HG02870 (cell line): ENCODE measurements at regions not wholly inside any gene's neighbourhood (a gene's known extent, or its start where the extent isn't known, plus 50 kb on each side); places are given as distances from the start of the nearest gene placed in this dataset.

ENCODE experiments used
- ATAC-seq: cut with Tn5 transposase; IDR thresholded peaks from one replicate; pipeline ENCODE4 v1.9.1; 2021; ENCODE audit warnings: mild to moderate bottlenecking, moderate library complexity; ENCODE audit not compliant: unreplicated experiment

DNA sequence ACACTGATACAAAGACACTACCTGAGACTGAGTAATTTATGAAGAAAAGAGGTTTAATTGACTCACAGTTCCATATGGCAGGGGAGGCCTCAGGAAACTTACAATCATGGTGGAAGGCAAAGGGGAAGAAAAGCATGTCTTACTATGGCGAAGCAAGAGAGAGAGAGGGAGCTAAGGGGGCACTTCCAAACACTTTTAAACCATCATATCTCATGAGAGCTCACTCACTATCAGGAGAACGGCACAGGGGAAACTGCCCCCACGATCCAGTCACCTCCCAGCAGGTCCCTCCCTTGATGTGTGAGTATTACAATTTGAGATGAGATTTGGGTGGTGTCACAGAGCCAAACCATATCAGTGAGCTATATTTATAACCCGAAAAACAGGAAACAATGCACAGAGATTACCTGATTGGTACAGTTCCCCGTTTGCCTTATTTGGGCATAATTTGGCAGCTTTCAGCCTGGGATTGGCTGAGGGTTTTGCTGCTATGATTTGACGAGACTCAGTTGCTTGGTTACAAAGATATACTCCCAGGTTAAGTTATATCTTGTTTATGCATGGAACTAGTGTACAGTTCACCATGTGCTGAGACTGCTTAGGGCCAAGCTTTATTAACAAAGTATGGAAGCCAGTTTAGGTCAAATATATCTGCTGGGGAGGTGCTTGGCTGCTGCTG is 184.2 kb downstream of the NR2F2 start:
- no peak for ATAC-seq

DNA sequence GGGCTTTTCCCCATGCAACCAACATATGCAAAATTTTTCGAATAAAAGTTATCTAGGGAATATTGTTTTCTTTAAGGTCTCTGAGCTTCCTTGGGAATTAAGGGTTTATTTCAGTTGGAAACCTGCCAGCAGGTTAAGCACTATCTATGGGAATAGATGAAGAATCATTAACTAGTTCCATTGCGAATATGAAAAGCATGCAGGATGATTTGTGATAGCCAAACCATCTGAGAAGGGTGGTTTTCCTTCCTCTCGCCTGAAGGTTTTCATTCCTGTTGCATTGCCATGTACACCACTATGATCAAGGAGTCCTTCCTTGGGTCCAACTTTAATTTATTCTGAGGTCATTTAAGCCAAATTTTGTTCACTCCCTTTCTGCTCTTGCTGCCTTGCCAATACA is 184.9 kb downstream of the NR2F2 start:
- no peak for ATAC-seq

DNA sequence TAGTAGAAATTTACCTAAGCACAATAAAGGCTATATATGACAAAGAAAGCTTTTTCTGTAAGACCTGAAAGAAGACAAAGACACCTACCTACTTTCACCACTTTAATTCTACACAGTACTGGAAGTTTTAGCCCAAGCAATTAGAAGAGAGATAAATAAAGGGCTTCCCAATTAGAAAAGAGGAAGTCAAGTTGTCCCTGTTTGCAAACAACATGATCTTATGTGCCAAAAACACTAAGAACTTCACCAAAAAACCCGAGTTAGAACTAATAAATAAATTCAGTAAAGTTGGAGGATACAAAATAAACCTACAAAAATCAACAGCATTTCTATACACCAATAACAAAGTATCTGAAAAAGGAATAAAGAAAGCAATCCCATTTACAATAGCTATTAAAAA is 190.9 kb downstream of the NR2F2 start:
- no peak for ATAC-seq

DNA sequence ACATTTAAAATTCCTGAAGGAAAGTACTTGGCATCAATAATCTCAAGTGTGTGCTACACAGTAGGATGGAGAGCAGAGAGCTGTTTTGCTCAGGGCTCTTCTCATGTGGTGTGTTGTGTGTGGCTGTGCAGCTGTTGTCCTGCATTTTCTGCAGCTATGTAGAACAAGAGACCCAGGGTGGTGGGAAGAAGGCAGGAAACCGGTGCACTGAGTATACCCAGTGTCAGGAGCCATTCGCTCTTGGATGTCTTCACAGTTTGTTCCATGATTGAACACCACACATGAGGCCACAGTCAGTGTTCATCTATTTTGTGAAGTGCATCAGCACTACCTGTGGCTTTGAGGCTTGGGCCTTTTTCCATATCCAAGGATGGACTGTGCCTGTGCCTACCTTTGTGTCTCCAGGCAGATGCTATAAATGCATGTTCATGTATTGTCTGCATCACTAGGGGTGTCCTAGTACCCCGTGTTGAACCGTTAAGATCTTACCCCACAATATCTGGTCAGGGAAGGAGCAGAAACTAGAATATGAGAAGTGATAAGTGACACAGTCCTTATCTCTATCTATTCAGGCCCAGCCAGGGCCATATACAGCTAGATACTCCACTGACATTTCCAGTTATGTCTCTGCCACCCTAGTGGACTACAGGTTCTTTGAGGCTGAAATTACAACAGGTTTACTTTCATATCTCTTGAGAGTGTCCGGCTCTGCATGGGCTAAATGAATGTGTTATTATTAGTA is 194.3 kb downstream of the NR2F2 start:
- ATAC-seq, result no peak

DNA sequence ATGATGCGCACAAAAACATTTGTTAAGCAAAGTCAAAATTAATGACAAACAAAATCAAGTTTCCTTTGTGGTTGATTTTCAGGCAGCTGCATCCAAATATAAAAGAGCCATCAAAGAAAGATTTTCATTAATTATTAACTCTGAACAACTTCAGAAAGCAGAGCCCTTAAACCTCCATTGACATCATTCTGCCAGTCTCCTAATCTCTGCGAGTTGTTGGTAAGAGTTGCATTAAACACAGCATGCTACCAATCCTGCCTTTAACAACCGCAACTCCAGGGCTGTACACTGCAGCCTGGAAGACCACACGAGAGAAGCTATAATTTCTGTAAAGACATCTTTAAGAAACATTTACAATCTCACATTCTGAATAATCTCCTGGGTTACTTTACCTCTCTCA is 204.6 kb downstream of the NR2F2 start:
- ATAC-seq, result no peak

DNA sequence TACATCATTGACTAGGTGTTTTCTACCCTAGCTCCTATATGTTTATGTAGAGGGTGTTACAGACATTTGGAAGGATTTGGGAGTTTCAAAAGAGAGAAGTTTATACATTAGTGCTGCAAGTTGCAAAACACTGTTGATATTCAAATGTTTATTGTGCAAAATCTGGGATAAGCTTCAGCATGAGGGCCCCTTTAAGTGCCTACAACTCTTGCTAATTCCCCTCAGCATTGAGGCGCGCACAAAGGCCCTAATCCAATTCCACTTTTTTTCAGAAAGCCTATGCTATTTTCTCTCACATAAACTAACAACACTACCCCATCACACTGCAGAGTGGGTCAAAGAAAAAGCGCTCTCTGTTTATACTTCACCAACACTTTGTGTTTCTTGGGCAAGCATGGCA is 208.0 kb downstream of the NR2F2 start:
- no peak for ATAC-seq

DNA sequence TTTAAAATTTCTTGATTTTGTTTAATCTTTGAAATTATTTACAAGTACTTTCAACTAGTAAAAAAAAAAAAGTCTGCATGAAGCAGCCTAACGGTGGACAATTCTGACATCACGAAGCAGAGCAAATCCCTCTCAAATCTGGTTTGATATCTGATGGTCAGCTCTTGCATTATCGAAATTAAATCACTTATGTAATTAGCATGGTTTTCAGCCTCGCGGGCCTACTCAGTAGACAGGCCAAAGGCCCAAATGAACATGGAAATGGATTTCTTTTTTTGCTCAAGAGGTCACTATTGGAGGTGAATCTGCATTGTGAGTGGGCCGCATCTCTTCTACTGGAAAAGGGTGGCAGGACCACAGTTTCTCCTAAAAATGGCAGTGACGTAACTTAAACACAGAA is 209.8 kb downstream of the NR2F2 start:
- no peak for ATAC-seq

DNA sequence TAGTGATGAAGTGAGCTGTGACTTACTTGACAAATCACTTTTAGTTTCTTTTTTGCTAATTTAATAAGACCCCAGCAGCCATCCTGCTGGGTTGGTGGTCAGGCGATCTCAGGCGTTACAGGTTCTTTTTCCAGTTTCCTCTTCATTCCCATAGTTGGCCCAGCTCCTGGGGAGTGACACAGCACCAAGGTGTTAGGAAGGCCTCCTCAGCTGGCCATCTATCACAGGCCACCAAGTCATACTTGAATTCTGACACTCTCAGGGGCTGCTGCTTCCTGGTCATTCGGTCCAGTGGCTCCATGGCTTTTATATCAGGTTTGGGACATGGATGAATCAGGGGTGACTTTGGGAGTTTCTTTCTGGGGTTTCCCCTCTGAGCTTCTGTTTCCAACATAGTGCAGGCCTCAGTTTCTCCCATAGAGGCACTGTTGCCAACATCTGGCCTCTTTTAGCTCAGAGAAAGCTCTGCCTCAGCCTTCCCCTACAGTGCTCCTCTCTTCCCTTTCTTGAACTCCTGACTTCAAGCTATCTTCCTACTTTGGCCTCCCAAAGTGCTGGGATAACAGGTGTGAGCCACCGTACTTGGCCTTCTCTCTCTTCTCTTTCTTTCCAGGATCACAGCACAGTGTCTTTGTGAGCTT is 211.8 kb downstream of the NR2F2 start:
- no peak for ATAC-seq

DNA sequence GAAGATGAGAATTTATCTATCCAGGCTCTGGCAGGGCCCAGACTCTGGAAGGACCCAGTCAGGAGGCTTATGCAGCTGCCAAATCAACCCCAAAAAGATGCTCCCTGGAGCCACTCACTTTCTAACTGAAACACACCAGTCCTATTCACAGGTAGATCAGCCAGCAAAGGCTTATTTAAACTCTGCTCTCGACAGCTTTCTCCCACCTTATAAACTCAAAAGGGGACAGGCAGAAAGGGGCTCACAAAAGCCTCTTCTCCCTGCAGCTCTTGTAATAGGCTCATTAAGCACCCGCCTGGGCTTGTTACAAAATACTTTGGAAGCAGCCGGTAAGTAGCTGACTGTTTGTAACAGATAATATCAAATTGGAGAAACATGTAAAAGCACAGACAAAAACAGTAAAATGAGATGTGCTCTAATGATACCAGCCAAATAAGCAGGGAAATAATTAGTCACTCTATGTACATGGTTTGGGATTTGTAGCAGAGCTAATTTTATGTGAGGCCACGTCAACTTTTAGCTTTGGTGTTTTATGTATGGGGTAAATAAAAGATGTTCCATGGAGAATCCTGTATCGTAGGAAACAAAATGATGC is 213.8 kb downstream of the NR2F2 start:
- ATAC-seq, result no peak

DNA sequence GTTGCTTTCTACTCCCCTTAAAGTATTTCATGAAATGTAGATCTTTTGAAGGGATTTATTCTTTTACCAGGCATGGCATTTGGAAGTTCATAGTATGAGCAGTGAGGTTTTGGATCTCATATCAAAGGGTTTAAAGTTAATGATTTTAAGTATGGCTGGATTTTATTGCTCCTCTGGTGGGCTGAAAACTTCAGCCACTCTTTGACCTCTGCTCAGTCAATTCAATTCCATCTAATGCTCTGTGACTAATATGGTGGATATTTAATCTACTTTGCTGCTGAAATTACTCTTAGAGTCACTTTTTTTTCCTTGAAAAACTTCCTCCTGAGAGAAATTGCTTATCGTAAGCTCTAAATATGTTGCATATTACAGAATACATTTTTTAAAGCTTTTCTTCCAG is 218.6 kb downstream of the NR2F2 start:
- ATAC-seq, result no peak

DNA sequence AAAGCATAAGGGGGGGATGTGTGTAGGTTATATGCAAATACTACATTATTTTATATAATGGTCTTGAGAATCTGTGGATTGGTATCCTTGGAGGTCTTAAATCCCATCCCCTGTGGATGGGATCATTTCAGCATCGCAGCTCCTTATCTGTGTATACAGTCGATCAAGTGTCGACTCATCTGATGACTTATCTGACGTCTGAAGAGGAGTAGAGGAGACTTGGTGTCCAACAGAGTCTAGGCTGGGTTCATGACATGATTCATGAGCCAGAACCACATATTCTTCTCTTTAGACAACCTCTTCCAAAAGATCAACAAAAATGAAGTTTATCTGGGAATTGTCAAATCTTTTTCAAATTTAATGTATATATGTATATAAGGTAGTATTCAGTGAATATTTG is 220.7 kb downstream of the NR2F2 start:
- no peak for ATAC-seq

DNA sequence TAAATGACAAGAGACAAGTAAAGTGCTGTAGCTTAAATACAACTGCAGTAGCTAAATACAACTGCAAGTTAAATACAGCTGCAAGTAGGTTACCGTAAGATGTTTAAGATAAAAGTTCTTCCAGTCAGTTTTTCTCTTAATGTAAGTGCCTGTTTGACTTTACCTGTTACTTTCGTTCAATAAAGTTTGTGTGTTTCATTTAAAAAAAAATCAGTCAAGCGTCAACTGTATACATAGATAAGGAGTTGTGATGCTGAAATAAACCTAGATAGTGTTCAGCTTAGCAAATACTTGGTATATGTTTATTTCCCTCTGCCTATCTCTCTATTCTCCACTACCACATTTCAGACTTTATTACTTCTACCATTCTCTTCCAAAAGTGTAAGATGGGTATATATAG is 221.2 kb downstream of the NR2F2 start:
- ATAC-seq, result no peak

DNA sequence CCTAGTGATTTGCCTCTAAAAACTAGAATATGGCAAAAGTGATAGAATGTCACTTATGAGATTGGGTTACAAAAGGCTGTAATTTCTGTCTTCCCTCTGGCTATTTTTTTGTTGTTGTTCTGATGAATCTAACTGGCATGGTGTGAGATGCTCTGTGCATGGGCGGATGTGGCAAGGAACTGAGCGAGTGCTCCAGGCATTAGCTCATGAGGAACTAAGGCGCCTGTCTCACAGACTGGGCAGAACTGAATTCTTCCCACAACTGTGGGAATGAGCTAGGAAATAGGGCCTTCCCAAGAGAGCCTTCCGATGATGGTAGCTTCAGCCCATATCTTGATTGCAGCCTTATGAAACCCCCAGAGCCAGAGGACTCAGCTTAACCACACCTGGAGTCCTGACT is 222.5 kb downstream of the NR2F2 start:
- ATAC-seq, result no peak

DNA sequence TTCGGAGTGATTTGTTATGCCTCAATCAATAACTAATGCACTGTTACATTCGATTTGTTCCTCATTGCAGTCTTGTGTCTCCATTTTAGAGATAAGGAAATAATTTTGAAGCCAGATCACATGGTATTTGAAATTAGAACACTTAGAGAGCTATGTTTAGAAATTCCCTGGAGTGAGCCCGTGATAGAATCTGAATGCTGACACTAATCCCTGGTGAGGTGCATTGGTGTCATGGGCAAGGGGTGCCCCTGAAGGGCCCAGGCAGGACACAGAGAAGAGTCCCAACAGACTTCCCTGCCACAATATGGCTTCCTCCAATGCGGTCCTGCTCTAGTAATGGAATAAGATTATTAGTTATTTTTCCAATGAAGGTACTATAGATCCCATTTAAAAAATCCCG is 223.0 kb downstream of the NR2F2 start:
- no peak for ATAC-seq

DNA sequence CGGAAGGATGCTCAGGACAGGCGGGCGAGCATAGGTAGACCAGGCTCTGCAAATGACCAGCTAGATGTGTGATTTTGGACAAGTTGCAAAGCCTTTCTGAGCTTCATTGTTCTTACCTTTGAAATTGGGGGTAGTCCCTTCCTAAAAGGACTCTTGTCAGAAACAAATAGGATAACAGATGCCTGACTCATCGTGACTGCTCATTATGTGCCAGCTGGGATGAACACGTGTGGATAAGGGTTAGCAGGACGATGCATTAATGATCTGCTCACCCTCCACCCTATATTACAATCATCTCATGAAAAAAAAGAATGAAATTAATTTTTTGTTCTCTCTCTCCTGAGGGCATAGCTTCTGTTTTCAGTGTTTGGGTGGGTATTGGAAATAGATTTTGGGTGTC is 223.4 kb downstream of the NR2F2 start:
- ATAC-seq, result no peak

DNA sequence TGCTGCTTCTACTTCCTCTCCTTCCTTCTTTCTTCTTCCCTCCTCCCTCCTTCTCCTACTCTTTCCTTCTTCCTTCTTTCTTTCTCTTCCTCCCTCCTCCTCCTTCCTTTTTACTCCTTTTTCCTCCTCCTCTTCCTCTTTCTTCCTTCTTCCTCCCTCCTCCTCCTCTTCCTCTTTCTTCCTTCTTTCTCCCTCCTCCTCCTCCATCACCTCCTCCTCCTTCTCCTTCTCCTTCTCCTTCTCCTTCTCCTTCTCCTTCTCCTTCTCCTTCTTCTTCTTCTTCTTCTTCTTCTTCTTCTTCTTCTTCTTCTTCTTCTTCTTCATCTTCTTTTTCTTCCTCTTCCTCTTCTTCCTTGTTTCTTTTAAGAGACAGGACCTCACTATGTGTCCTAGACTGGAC is 224.0 kb downstream of the NR2F2 start:
- ATAC-seq, result no peak

DNA sequence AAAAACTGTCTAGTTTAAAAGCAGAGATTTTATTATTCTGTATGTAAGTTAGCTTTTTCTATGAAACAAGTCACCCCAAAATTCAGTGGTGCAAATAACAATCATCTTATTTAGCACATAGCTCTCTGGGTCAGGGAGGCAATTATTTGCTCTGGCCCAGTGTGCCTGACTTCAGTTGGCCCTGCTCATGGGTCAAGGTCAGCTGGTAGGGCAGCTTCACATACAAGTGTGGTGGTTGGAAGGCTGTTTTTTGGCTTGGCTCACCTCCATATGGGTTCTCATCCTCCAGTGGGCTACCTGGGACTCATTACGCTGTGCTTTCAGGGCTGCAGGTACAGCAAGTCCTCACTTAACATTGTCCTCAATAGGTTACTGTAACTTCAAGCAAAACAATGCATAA is 228.6 kb downstream of the NR2F2 start:
- no peak for ATAC-seq

DNA sequence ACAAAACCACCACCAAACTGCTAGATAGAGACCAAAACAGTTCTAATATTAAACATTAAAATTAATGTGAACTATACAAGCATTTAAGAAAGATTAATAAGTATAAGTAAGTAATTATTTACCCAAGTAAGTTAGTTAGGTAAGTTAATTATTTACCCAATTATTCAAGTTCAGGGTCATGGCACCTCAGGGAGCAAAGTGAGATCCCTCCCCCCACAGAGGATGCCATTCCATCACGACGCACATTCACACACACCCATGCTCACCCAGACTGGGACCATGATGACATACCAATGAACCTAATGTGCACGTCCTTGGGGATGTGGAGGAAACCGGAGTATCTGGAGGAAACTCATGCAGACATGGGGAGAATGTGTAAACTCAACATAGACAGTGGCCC is 229.1 kb downstream of the NR2F2 start:
- ATAC-seq, result no peak

DNA sequence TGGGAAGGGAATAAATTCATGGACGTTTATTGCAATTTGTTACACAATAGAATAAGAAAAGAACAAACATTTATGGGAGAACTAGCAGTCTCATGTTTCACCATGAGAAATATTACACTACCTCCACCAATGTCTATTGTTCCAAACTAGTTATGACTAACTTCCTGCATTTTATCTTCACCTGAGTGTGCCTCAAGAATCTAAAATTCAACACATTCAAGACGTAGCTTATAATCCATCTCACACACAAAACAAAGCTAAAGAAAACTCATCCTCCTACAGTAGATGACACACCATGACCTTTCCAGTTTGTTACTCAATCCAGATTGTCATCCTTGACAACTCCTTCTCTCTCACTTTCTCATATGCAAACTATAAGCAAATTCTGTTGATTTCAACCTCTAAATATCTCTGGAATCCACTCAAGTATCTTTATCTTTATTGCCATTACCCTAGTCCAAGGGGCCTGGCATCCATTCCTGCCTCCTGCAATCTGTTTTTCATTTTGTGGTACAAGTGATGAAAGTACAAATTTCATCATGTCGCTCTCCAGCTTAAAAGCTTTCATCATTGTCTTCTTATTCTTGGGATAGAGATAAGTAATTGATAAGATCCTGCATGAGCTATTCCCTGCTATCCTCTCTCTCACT is 229.9 kb downstream of the NR2F2 start:
- ATAC-seq, result no peak

DNA sequence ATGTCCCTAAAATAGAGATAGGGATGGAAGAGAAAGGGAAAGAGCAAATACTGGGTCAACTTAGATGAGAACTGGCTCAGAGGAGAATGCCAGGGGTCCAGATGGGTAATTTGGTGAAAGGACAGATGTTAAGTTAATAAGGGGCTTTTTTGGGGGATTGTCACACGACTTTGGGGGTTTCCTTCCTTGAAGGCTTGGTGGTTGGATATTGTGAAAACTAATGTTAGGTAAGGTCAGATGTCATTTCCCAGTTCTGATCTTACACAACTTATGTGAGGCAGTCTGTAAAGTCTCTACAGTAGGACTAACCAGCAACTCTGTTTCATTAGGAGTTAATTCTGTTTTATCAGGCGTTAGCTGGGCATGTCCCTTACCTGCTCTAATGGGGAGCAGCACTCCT is 231.1 kb downstream of the NR2F2 start:
- no peak for ATAC-seq

DNA sequence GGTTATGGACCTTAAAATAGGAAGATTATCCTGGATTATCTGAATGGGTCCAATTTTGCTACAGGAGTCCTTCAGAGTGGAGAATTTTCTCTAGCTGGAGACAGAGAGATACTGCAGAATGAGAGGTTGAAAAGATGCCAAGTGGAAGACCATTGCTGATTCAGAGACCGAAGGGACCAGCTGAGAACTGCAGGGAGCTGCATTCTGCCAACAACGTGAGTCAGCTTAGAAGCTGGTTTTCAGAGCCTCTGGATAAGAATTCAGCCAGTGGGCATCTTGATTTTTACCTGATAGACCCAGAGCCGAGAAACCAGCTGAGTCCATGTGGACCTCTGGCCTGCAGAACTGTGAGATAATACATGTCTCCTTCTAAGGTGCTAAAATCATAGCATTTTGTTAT is 234.0 kb downstream of the NR2F2 start:
- no peak for ATAC-seq
